Stomach (tissue), 4 donors: ENCODE measurements at regions not wholly inside any gene's neighbourhood (a gene's known extent, or its start where the extent isn't known, plus 50 kb on each side); places are given as distances from the start of the nearest gene placed in this dataset.

Source experiments
- POLR2A ChIP-seq, 4 donors: fragments of 450-650 bp; IDR thresholded peaks; one replicate each; pipeline ENCODE4 v1.6.1; 2016; ENCODE audit warnings: antibody characterized with exemption in 4 of 4, control low read depth in 2 of 4, mild to moderate bottlenecking in 1 of 4, moderate library complexity in 1 of 4
- POLR2AphosphoS5 ChIP-seq, 3 donors: sonication (generic); formaldehyde crosslinking; IDR thresholded peaks; one replicate each; pipeline ENCODE4 v1.6.1; 2016; ENCODE audit warnings: antibody characterized with exemption in 3 of 3
- TF ChIP-seq, protein P1 (sequence below), 7 experiments: fragments of 450-650 bp in 4 of 7; fragments of 200-600 bp in 3 of 7; sonication (generic) in 3 of 7; IDR thresholded peaks; one replicate each; pipeline ENCODE4 v1.5.1; 2016 to 2019; ENCODE audit warnings: antibody characterized with exemption in 7 of 7, control low read depth in 2 of 7, mild to moderate bottlenecking in 1 of 7

DNA sequence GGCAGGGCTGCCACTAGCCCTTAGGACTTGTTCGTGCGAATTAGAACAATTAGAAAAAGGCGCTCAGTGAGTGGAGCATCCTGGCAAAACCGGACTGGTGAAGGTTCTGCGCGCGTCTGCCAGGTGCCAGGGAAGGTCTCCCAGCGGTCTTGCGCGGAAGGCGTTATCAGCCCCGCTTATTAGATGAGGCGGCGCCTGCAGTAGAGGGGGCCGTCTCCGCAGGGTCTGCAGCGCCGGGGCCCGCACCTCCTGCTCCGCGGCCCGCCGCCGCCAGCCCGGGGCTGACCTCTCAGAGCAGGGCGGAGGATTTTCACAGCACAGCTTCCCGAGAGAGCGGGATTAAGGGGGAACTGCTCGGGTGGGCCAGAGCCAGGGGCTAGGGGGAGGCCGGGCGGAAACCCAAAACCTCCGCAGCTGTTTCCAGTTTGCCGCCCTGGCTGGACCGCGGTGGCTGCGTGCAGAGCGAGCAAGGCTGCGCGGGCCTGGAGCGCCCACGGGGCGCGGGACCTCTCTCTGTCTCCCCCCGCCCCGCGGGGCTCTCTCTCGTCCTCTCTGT lies 155.2 kb downstream of the FOXD2 start:
- TF ChIP-seq, protein P1, sequence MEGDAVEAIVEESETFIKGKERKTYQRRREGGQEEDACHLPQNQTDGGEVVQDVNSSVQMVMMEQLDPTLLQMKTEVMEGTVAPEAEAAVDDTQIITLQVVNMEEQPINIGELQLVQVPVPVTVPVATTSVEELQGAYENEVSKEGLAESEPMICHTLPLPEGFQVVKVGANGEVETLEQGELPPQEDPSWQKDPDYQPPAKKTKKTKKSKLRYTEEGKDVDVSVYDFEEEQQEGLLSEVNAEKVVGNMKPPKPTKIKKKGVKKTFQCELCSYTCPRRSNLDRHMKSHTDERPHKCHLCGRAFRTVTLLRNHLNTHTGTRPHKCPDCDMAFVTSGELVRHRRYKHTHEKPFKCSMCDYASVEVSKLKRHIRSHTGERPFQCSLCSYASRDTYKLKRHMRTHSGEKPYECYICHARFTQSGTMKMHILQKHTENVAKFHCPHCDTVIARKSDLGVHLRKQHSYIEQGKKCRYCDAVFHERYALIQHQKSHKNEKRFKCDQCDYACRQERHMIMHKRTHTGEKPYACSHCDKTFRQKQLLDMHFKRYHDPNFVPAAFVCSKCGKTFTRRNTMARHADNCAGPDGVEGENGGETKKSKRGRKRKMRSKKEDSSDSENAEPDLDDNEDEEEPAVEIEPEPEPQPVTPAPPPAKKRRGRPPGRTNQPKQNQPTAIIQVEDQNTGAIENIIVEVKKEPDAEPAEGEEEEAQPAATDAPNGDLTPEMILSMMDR (IDR thresholded peaks at IDR 0.05), result no peak
- TF ChIP-seq POLR2A (IDR thresholded peaks at IDR 0.05) (no peak), POLR2AphosphoS5 (IDR thresholded peaks at IDR 0.05) (no peak)
